ENCODE measurements at regions not wholly inside any gene's neighbourhood (a gene's known extent, or its start where the extent isn't known, plus 50 kb on each side); places are given as distances from the start of the nearest gene placed in this dataset.
"Not testable (repeated sequence)": the region's sequence is repeated elsewhere in the genome, so short reads cannot be mapped to it uniquely, and the experiment has no call there.

- no peaks in the 10 kb centered on the region; the same call in none of the 2 replicates for H3K27me3 ChIP-seq (ENCODE audit: control insufficient read depth, insufficient read depth, low read length)
- H3K9ac ChIP-seq (ENCODE audit: low read depth, low read length), result no peak overlapping the region
- no peak overlapping the region for H3K4me3 ChIP-seq (ENCODE audit: low read depth, low read length)
- no peak overlapping the region for H3K27ac ChIP-seq (ENCODE audit: low read depth, low read length)
- no peaks in the 10 kb centered on the region for H3K9me3 ChIP-seq (ENCODE audit: control insufficient read depth, insufficient read depth, low read length)
- no peaks in the 10 kb centered on the region for H3K36me3 ChIP-seq (ENCODE audit: control insufficient read depth, insufficient read depth, low read length)
- peaks cover 3% of the 10 kb centered on the region for H3K4me1 ChIP-seq (ENCODE audit: control insufficient read depth, insufficient read depth, low read length)
Measured at GRCh38 chr12:113702836-113703235, 231.2 kb upstream of the LHX5 start.

GRCh38 chr12:113702276-113702675 lies 230.6 kb upstream of the LHX5 start:
- Histone ChIP-seq H3K36me3 (ENCODE audit: control insufficient read depth, insufficient read depth, low read length) (no peaks in the 10 kb centered on the region), H3K27me3 (ENCODE audit: control insufficient read depth, insufficient read depth, low read length) (no peaks in the 10 kb centered on the region; the same call in none of the 2 replicates), H3K9ac (ENCODE audit: low read depth, low read length) (no peak overlapping the region), H3K4me1 (ENCODE audit: control insufficient read depth, insufficient read depth, low read length) (peaks cover 8% of the 10 kb centered on the region), H3K4me3 (ENCODE audit: low read depth, low read length) (no peak overlapping the region), H3K9me3 (ENCODE audit: control insufficient read depth, insufficient read depth, low read length) (no peaks in the 10 kb centered on the region), H3K27ac (ENCODE audit: low read depth, low read length) (no peak overlapping the region)

DNA sequence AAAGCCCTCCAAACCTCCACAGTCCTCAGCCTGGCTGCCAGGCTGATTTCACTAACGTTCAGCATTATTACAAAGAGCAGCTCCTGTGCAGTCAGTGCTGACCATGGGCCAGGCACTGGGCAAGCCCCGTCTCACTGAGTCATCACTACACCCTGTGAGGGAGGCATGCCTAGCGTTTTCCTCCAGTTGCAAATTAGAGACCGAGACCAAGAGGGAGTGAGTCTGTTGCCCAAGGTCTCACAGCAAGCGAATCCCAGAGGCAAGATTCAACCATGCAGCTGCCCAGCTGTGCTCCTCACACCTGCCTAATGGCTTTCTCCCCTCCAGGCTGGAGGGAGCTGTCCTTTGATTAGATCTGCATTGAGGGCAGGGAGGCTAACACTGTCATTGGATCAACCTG lies 229.3 kb upstream of the LHX5 start:
- no peak overlapping the region for H3K9ac ChIP-seq (ENCODE audit: low read depth, low read length)
- H3K9me3 ChIP-seq (ENCODE audit: control insufficient read depth, insufficient read depth, low read length), result no peaks in the 10 kb centered on the region
- H3K4me1 ChIP-seq (ENCODE audit: control insufficient read depth, insufficient read depth, low read length), result peaks cover 8% of the 10 kb centered on the region
- H3K36me3 ChIP-seq (ENCODE audit: control insufficient read depth, insufficient read depth, low read length), result no peaks in the 10 kb centered on the region
- no peak overlapping the region for H3K4me3 ChIP-seq (ENCODE audit: low read depth, low read length)
- no peak overlapping the region for H3K27ac ChIP-seq (ENCODE audit: low read depth, low read length)
- H3K27me3 ChIP-seq (ENCODE audit: control insufficient read depth, insufficient read depth, low read length), result no peaks in the 10 kb centered on the region; the same call in none of the 2 replicates

GRCh38 chr12:113699984-113700383 lies 228.3 kb upstream of the LHX5 start:
- H3K27me3 ChIP-seq (ENCODE audit: control insufficient read depth, insufficient read depth, low read length); H3K4me3 ChIP-seq (ENCODE audit: low read depth, low read length); H3K9ac ChIP-seq (ENCODE audit: low read depth, low read length); H3K27ac ChIP-seq (ENCODE audit: low read depth, low read length); H3K4me1 ChIP-seq (ENCODE audit: control insufficient read depth, insufficient read depth, low read length); H3K9me3 ChIP-seq (ENCODE audit: control insufficient read depth, insufficient read depth, low read length); H3K36me3 ChIP-seq (ENCODE audit: control insufficient read depth, insufficient read depth, low read length): not testable (repeated sequence)

DNA sequence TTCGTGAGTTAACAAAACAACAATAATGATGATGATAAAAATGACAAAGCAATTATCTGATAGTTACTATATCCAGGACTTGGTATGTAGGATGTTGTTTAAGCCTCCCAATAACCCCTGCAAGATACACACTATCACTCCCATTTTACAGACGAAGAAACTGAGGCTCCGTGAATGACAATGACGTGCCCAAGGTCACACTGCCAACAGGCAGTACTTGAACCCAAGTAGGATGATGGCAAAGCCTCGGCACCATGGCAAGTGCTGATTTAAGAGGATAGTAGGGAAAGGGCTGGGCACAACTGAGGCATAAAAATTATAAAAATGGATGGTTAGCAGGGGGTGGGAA lies 226.8 kb upstream of the LHX5 start:
- no peak overlapping the region for H3K4me3 ChIP-seq (ENCODE audit: low read depth, low read length)
- H3K27ac ChIP-seq (ENCODE audit: low read depth, low read length), result no peak overlapping the region
- H3K9ac ChIP-seq (ENCODE audit: low read depth, low read length), result no peak overlapping the region
- no peaks in the 10 kb centered on the region for H3K9me3 ChIP-seq (ENCODE audit: control insufficient read depth, insufficient read depth, low read length)
- no peaks in the 10 kb centered on the region for H3K36me3 ChIP-seq (ENCODE audit: control insufficient read depth, insufficient read depth, low read length)
- H3K27me3 ChIP-seq (ENCODE audit: control insufficient read depth, insufficient read depth, low read length), result no peaks in the 10 kb centered on the region; the same call in 1 of the 2 replicates
- H3K4me1 ChIP-seq (ENCODE audit: control insufficient read depth, insufficient read depth, low read length), result peaks cover 8% of the 10 kb centered on the region

GRCh38 chr12:113697651-113698509 lies 226.2 kb upstream of the LHX5 start:
- Histone ChIP-seq H3K4me3 (ENCODE audit: low read depth, low read length) (no peak overlapping the region), H3K36me3 (ENCODE audit: control insufficient read depth, insufficient read depth, low read length) (no peaks in the 10 kb centered on the region), H3K27me3 (ENCODE audit: control insufficient read depth, insufficient read depth, low read length) (no peaks in the 10 kb centered on the region), H3K9me3 (ENCODE audit: control insufficient read depth, insufficient read depth, low read length) (no peaks in the 10 kb centered on the region), H3K4me1 (ENCODE audit: control insufficient read depth, insufficient read depth, low read length) (peaks cover 8% of the 10 kb centered on the region), H3K9ac (ENCODE audit: low read depth, low read length) (no peak overlapping the region), H3K27ac (ENCODE audit: low read depth, low read length) (no peak overlapping the region)

DNA sequence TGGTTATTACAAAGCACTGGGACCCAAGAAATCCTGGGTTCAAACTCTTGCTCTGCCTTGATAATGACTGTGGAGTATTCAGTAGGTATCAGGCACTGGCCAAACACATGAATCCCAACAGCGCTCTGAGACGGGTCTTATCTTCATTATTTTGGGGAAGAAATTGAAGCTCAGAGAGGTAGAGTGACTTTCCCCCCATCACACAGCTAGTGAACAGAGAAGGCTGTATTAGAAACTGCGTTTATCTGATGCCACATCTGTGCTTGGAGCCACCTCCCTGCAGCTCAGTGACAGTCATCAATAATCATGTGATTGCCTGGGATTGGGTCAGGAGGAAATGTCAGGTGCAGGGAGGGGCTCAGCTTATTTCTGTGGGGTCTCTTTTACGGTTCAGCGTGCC lies 225.4 kb upstream of the LHX5 start:
- Histone ChIP-seq H3K36me3 (ENCODE audit: control insufficient read depth, insufficient read depth, low read length) (no peaks in the 10 kb centered on the region), H3K4me1 (ENCODE audit: control insufficient read depth, insufficient read depth, low read length) (peaks cover 8% of the 10 kb centered on the region), H3K4me3 (ENCODE audit: low read depth, low read length) (no peak overlapping the region), H3K9ac (ENCODE audit: low read depth, low read length) (no peak overlapping the region), H3K27ac (ENCODE audit: low read depth, low read length) (no peak overlapping the region), H3K9me3 (ENCODE audit: control insufficient read depth, insufficient read depth, low read length) (no peaks in the 10 kb centered on the region), H3K27me3 (ENCODE audit: control insufficient read depth, insufficient read depth, low read length) (no peaks in the 10 kb centered on the region)

DNA sequence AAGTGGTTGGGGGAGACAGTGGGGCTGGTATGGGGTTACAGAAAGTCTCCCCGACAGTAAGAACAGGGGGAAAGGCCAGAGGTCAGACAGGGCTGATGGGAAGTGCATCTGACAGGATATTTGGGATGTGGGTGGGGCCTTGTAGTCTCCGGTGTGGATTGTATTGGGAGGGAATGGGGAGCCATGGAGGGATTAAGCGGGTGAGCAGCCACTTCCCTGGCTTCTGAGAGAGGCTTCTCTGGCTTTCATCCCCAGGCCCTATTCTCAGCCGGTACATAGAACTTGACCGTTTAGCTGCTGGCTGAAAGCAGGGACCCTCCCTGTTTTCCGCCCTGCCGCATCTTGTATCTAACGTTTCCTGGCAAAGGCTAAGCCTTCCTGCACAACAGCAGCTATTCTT lies 222.0 kb upstream of the LHX5 start:
- H3K27ac ChIP-seq (ENCODE audit: low read depth, low read length), result no peak overlapping the region
- H3K9ac ChIP-seq (ENCODE audit: low read depth, low read length), result no peak overlapping the region
- no peaks in the 10 kb centered on the region for H3K27me3 ChIP-seq (ENCODE audit: control insufficient read depth, insufficient read depth, low read length)
- no peaks in the 10 kb centered on the region for H3K36me3 ChIP-seq (ENCODE audit: control insufficient read depth, insufficient read depth, low read length)
- no peak overlapping the region for H3K4me3 ChIP-seq (ENCODE audit: low read depth, low read length)
- peaks cover 8% of the 10 kb centered on the region for H3K4me1 ChIP-seq (ENCODE audit: control insufficient read depth, insufficient read depth, low read length)
- no peaks in the 10 kb centered on the region for H3K9me3 ChIP-seq (ENCODE audit: control insufficient read depth, insufficient read depth, low read length)

DNA sequence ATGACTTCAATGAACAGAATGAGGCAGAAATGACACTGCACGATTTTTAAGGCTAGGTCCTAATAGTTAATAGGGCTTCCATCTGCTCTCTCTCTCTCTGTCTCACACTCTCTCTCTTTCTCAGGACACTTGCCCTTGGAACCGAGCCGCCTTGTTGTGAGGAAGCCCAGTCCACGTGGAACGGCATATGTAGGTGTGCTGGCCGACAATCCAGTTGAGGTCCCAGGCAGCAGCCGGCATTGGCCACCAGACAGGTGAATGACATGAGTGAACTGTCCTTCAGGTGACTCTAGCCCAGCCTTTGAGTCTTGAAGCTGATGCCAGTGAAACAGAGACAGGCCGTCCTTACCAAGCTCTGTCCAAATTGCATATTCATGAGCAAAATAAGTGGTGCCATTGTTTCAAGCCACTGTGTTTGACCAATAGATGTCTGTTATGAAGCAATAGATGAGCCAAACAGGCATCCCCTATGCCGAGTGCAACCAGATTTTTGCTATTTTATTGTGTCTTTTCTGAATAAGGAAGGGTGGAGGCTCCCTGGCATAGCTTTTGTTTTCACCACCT lies 217.5 kb upstream of the LHX5 start:
- no peak overlapping the region for H3K27ac ChIP-seq (ENCODE audit: low read depth, low read length)
- no peaks in the 10 kb centered on the region for H3K9me3 ChIP-seq (ENCODE audit: control insufficient read depth, insufficient read depth, low read length)
- H3K4me1 ChIP-seq (ENCODE audit: control insufficient read depth, insufficient read depth, low read length), result no peaks in the 10 kb centered on the region
- no peaks in the 10 kb centered on the region for H3K27me3 ChIP-seq (ENCODE audit: control insufficient read depth, insufficient read depth, low read length)
- no peaks in the 10 kb centered on the region for H3K36me3 ChIP-seq (ENCODE audit: control insufficient read depth, insufficient read depth, low read length)
- H3K4me3 ChIP-seq (ENCODE audit: low read depth, low read length), result no peak overlapping the region
- H3K9ac ChIP-seq (ENCODE audit: low read depth, low read length), result no peak overlapping the region

GRCh38 chr12:113688313-113688712 lies 216.6 kb upstream of the LHX5 start:
- Histone ChIP-seq H3K4me1 (ENCODE audit: control insufficient read depth, insufficient read depth, low read length) (no peaks in the 10 kb centered on the region), H3K9me3 (ENCODE audit: control insufficient read depth, insufficient read depth, low read length) (no peaks in the 10 kb centered on the region), H3K4me3 (ENCODE audit: low read depth, low read length) (no peak overlapping the region), H3K27me3 (ENCODE audit: control insufficient read depth, insufficient read depth, low read length) (no peaks in the 10 kb centered on the region), H3K9ac (ENCODE audit: low read depth, low read length) (no peak overlapping the region), H3K27ac (ENCODE audit: low read depth, low read length) (no peak overlapping the region), H3K36me3 (ENCODE audit: control insufficient read depth, insufficient read depth, low read length) (no peaks in the 10 kb centered on the region)

DNA sequence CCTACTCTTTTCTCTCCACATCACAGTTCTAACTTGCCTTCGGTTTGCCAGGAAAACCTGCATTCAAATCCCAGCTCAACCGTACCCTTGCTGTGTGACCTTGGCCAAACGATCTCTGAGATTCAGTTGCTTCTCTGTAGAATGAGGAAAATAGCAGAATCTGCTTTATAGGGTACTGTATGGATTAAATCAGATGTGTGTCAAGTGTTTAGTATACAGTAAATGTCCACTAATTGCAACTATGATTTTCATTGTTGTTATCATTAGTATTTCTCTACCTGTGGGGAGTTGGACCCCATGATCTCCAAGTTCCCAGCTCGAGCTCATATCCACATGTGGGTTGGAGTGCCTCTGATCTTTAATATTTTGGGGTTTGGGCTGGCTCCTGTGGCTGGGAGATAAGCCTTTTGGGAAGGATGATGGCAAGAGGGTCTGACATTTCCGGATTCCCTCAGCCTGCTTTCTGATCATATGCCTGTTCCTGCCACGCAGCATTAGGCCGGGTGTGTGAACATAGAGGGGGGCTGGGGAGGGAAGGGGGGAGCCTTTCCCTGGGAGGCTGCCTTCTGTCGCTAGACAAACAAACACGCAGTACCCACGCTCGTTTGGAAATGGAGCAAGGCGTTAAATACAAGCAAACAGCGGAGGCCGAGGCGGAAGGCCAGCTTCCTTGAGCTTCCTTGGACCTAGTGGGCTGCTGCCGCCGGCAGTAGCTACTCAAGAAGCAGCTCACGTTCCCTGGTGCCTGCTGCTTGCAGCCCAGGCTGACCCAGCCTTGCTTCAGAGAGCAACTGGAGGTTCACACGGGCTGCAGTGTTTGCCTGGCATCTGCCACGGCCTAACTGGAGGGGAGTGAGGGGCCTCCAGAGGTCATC lies 213.5 kb upstream of the LHX5 start:
- no peak overlapping the region for H3K4me3 ChIP-seq (ENCODE audit: low read depth, low read length)
- no peak overlapping the region for H3K27ac ChIP-seq (ENCODE audit: low read depth, low read length)

More for the DNA sequence above, 213.5 kb upstream of the LHX5 start:
- no peaks in the 10 kb centered on the region for H3K4me1 ChIP-seq (ENCODE audit: control insufficient read depth, insufficient read depth, low read length)
- H3K9ac ChIP-seq (ENCODE audit: low read depth, low read length), result no peak overlapping the region
- H3K9me3 ChIP-seq (ENCODE audit: control insufficient read depth, insufficient read depth, low read length), result no peaks in the 10 kb centered on the region
- H3K27me3 ChIP-seq (ENCODE audit: control insufficient read depth, insufficient read depth, low read length), result no peaks in the 10 kb centered on the region
- no peaks in the 10 kb centered on the region for H3K36me3 ChIP-seq (ENCODE audit: control insufficient read depth, insufficient read depth, low read length)

Data from HUES48 (cell line).